ENCODE measurements at regions not wholly inside any gene's neighbourhood (a gene's known extent, or its start where the extent isn't known, plus 50 kb on each side); places are given as distances from the start of the nearest gene placed in this dataset.

GRCh38 chr1:62964141-62964540 lies 180.2 kb downstream of the ATG4C start:
- TF ChIP-seq CTCF (IDR thresholded peaks at IDR 0.05; ENCODE audit: low read length) (no peak), EZH2phosphoT487 (IDR thresholded peaks at IDR 0.05; ENCODE audit: low read length) (no peak), EZH2 (optimal IDR thresholded peaks at IDR 0.05; ENCODE audit: low read depth, low read length) (no peak)
